ENCODE measurements at regions not wholly inside any gene's neighbourhood (a gene's known extent, or its start where the extent isn't known, plus 50 kb on each side); places are given as distances from the start of the nearest gene placed in this dataset.
A peak's percentile ranks its signal among the peaks of the same experiment; 100 is the strongest.

- Histone ChIP-seq H3K36me3 (no peaks in the 10 kb centered on the region), H3K27me3 (no peaks in the 10 kb centered on the region), H3K4me3 (no peak overlapping the region), H3K9me3 (no peaks in the 10 kb centered on the region), H3K27ac (no peak overlapping the region), H3K4me1 (no peaks in the 10 kb centered on the region)
- TF ChIP-seq, protein P1, sequence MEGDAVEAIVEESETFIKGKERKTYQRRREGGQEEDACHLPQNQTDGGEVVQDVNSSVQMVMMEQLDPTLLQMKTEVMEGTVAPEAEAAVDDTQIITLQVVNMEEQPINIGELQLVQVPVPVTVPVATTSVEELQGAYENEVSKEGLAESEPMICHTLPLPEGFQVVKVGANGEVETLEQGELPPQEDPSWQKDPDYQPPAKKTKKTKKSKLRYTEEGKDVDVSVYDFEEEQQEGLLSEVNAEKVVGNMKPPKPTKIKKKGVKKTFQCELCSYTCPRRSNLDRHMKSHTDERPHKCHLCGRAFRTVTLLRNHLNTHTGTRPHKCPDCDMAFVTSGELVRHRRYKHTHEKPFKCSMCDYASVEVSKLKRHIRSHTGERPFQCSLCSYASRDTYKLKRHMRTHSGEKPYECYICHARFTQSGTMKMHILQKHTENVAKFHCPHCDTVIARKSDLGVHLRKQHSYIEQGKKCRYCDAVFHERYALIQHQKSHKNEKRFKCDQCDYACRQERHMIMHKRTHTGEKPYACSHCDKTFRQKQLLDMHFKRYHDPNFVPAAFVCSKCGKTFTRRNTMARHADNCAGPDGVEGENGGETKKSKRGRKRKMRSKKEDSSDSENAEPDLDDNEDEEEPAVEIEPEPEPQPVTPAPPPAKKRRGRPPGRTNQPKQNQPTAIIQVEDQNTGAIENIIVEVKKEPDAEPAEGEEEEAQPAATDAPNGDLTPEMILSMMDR (IDR thresholded peaks at IDR 0.05) = peak in 1 of 2 donors; percentile 25
- DNase-seq (ENCODE audit: low spot score) = no peak
Observed at GRCh38 chr9:108282872-108283271, 572.9 kb downstream of the ACTL7B start.

GRCh38 chr9:108281696-108282095 lies 574.1 kb downstream of the ACTL7B start:
- DNase-seq (ENCODE audit: low spot score) = no peak
- Histone ChIP-seq H3K9me3 (no peaks in the 10 kb centered on the region), H3K27me3 (no peaks in the 10 kb centered on the region), H3K27ac (no peak overlapping the region), H3K36me3 (no peaks in the 10 kb centered on the region), H3K4me1 (no peaks in the 10 kb centered on the region), H3K4me3 (no peak overlapping the region)
- TF ChIP-seq, protein P1 (IDR thresholded peaks at IDR 0.05) = no peak

- TF ChIP-seq, protein P1 (IDR thresholded peaks at IDR 0.05) = no peak
- H3K36me3 ChIP-seq = no peaks in the 10 kb centered on the region
Observed at GRCh38 chr9:108278341-108278740, 577.4 kb downstream of the ACTL7B start.

DNA sequence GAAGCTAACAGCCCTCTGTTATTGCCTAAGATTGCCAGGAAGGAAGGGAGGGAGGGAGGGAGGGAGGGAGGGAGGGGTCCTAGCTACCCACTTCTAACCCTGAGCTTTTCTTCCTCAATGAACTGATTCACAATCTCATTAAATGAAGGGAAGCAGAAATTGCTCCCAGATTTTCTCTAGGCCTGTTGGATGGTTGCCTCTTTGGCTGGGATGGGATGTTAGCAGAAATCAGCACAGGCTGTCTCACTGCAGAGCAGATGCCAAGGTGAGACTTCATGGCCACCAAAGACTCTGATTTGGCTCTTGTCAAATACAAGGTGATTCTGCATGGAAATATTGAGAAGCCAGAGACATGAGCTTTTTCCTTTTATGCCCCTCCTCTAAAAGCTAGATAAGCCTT lies 578.6 kb downstream of the ACTL7B start:
- Histone ChIP-seq H3K27me3 (no peaks in the 10 kb centered on the region), H3K27ac (no peak overlapping the region), H3K36me3 (no peaks in the 10 kb centered on the region), H3K9me3 (no peaks in the 10 kb centered on the region), H3K4me3 (no peak overlapping the region), H3K4me1 (peaks cover 0 to 5% of the 10 kb centered on the region in 2 donors)
- DNase-seq (ENCODE audit: low spot score) = no peak
- TF ChIP-seq, protein P1 (IDR thresholded peaks at IDR 0.05) = no peak

More at GRCh38 chr9:108278341-108278740, 577.4 kb downstream of the ACTL7B start:
- H3K9me3 ChIP-seq = no peaks in the 10 kb centered on the region
- H3K4me3 ChIP-seq = no peak overlapping the region
- no peaks in the 10 kb centered on the region for H3K27me3 ChIP-seq
- no peak for DNase-seq (ENCODE audit: low spot score)
- no peak overlapping the region for H3K27ac ChIP-seq
- H3K4me1 ChIP-seq = no peaks in the 10 kb centered on the region

GRCh38 chr9:108275906-108276305 lies 579.9 kb downstream of the ACTL7B start:
- TF ChIP-seq, protein P1 (IDR thresholded peaks at IDR 0.05) = no peak
- no peaks in the 10 kb centered on the region for H3K36me3 ChIP-seq

DNA sequence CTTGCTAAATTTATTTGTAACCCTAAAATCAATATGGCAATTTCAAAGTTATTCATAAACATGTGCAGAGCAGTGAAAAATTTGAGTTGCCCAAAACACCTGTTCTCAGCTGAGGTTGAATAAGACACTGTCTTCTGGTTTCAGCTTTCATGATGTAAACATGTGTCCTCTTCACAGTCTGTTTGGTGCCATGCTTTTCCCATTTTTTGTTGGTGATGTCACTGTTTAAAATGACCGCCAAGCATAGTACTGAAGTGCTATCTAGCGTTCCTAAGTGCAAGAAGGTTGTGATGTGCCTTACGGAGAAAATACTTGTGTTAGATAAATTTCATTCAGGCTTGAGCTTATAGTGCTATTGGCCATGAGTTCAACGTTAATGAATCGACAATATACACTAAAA lies 580.8 kb downstream of the ACTL7B start:
- no peak for DNase-seq (ENCODE audit: low spot score)
- H3K9me3 ChIP-seq = no peaks in the 10 kb centered on the region
- TF ChIP-seq, protein P1 (IDR thresholded peaks at IDR 0.05) = no peak
- no peak overlapping the region for H3K4me3 ChIP-seq
- H3K4me1 ChIP-seq = peaks cover 0 to 7% of the 10 kb centered on the region in 2 donors
- no peak overlapping the region for H3K27ac ChIP-seq
- H3K36me3 ChIP-seq = no peaks in the 10 kb centered on the region
- no peaks in the 10 kb centered on the region for H3K27me3 ChIP-seq

More at GRCh38 chr9:108275906-108276305, 579.9 kb downstream of the ACTL7B start:
- Histone ChIP-seq H3K4me1 (peaks cover 0 to 7% of the 10 kb centered on the region in 2 donors), H3K9me3 (no peaks in the 10 kb centered on the region), H3K4me3 (no peak overlapping the region), H3K27me3 (no peaks in the 10 kb centered on the region), H3K27ac (no peak overlapping the region)
- no peak for DNase-seq (ENCODE audit: low spot score)
